NCI-H1694 (cell line): ENCODE measurements at regions not wholly inside any gene's neighbourhood (a gene's known extent, or its start where the extent isn't known, plus 50 kb on each side); places are given as distances from the start of the nearest gene placed in this dataset.

Experiments used
- DNase-seq: peaks from one replicate; lab custom pipeline; 2025; lab: John Stamatoyannopoulos, UW

GRCh38 chr14:85223667-85224066, 306.3 kb upstream of the FLRT2 start:
- no peak for DNase-seq

DNA sequence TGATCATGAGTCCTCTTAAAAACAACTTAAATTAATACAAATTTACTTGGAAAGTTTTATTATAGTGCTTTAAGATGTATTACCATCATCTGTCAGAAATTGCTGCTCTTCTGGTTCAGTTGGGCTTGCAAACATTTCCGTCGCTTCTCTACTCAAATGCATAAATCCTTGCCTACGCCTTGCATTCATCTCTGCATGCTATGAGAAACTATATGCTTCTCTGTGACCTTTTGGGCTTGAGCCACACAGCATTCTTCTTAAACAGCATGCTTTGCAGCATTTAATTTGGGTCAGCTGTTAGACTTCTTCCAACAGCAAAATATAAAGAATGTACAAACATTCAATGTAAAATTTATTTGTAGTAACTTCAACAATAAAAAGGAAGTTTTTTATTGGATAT, 305.7 kb upstream of the FLRT2 start:
- DNase-seq: no peak

GRCh38 chr14:85233756-85234155, 296.2 kb upstream of the FLRT2 start:
- DNase-seq: no peak

DNA sequence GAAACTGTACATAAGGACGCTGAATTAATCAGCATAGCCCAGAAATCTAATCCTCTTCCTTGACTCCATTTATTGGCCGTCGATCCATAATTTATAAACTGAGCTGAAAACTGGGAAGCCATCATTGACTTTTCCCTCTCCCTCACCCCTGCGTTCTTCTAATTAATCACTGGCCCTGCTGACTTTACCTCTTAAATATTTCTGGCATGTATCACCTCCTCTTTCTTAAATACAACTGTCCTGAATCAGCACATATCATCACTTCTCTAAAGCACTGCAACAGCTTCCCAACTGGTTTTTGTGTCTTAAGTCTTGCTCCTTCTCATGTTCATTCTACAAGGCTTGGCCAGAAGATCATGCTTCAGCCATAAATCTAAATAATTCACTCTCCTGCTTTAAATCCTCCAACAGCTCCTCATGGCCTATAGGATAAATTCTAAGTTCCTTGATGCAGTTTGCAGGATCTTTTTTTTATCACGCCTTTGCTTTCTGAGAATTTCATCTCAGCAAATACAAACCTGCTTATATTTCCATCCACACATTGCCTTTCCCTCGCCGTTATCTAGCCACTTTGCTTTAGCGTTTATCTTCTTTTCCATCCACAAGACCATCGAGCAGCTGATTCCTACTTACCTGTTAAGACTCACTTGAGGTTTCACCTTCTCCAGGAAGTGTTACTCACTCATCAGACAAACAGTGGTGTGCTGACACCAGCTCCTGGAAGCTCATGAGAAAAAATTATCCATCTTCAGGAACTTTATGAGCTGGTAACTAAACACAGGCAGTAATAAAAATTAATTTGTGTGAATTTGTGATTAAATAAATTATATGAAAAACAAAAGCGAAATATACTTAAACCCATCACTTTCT, 295.6 kb upstream of the FLRT2 start:
- no peak for DNase-seq

- no peak for DNase-seq
Observed at GRCh38 chr14:85235868-85236267, 294.1 kb upstream of the FLRT2 start.

DNA sequence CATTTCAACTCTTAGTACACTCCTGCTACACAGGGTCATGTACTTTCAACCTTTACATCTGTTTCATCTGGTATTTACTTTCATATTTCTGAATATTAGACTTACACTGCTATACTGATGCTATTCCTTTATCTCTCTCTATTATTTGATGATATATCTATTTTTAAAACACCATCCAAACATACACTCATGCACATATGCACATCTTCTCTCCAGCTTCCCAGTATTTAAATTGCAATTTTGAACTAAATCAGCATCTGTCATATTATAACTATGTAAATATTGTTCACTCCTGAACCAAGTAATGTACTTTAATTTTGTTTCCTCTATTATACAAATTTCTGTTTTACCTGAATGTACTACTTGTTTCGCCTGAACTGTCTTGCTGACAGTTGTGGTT, 293.6 kb upstream of the FLRT2 start:
- DNase-seq: no peak

- DNase-seq: no peak
Observed at GRCh38 chr14:85239791-85240190, 290.2 kb upstream of the FLRT2 start.

- no peak for DNase-seq
Observed at GRCh38 chr14:85241022-85241855, 288.7 kb upstream of the FLRT2 start.

- no peak for DNase-seq
Observed at GRCh38 chr14:85242666-85243065, 287.3 kb upstream of the FLRT2 start.

DNA sequence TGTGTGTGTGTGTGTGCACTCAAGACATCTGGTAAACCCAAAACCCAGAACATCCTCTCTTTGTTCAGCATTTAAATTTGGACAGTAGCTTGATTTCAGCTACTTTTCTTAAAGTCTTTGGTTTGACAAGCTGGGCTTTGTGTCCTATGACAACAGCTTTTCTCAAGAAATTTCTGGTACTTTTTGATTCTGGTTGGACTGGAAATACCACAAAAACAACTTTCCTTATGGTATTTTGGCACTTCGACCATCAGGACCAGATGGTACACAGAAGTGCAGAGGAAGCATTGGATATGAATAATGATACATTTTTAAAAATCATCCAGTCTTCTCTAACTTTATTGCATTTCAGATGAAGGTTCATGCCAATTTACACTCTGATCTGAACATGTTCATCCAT, 286.6 kb upstream of the FLRT2 start:
- DNase-seq: peak; percentile 51

- peak; percentile 97 for DNase-seq
Observed at GRCh38 chr14:85247071-85247470, 282.9 kb upstream of the FLRT2 start.

GRCh38 chr14:85248881-85249635, 280.9 kb upstream of the FLRT2 start:
- no peak for DNase-seq

DNA sequence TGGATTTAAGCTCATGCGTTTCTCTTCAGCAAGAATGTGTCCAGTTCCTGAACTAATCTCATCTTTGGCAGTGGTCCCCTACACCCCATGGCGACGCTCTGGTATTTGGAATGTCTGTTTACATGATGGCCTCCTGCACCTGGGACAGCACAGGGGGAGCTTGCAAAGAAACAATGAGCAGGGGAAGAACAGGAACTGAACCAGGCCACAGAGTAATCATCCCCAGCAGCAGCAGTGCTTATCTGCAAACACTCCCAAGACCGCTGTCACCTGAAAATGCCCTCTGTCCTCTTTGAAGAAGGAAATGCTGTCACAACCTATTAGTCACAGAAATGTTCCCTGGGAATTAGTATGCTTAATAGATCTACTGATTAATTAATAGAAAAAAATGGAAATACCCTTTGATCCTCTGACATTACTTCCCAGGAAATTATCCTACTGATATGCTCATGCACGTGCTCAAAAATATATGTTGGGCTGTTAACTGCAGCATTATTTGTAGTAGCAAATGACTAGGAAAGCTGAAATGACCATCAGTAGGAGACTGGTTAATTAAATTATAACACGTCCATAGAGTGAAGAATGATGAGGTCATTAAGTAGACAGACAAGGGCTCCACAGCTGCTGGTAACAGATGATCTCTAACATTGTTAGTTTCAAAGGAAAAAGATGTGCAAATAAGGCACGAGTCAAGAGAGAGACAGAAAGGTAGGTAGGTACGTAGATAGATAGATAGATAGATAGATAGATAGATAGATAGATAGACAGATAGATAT, 279.3 kb upstream of the FLRT2 start:
- DNase-seq: no peak

DNA sequence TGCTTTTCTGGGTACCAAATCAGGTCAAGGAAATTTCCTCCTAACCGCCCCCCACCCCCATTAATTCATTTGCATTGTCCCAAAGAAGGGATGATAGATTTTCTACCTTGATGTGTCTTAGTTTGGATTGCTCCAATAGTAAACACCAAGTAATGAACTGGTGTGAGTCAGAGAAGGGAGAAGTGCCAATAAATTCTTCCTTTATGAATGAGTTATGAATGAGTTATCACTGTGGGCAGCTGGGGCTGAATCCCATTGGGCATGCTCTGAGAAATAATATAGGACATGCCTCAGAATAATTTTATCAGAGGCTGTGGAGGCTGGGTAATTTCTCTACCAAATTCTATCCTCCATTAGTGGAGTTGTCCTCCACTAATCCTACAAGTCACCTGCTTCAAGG, 277.9 kb upstream of the FLRT2 start:
- DNase-seq: no peak

DNA sequence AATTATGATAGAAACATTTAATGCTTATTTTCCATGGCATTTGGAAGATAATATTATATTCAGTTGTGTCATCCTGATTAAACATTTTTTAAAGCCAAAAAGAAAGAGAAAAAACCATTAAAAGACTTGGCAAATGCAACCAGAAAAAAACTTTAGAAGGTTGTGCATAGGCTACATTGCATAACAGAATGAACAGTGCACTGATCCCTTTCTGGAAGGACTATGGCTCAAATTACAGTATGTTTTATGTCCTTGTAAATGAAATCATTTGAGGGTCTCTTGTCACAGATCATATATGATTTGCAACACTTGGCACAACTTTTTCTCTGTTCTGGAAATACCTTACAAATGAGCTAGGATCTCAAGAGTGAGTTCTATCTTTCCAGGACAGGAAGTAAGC, 275.2 kb upstream of the FLRT2 start:
- no peak for DNase-seq

GRCh38 chr14:85257287-85257686, 272.7 kb upstream of the FLRT2 start:
- no peak for DNase-seq

DNA sequence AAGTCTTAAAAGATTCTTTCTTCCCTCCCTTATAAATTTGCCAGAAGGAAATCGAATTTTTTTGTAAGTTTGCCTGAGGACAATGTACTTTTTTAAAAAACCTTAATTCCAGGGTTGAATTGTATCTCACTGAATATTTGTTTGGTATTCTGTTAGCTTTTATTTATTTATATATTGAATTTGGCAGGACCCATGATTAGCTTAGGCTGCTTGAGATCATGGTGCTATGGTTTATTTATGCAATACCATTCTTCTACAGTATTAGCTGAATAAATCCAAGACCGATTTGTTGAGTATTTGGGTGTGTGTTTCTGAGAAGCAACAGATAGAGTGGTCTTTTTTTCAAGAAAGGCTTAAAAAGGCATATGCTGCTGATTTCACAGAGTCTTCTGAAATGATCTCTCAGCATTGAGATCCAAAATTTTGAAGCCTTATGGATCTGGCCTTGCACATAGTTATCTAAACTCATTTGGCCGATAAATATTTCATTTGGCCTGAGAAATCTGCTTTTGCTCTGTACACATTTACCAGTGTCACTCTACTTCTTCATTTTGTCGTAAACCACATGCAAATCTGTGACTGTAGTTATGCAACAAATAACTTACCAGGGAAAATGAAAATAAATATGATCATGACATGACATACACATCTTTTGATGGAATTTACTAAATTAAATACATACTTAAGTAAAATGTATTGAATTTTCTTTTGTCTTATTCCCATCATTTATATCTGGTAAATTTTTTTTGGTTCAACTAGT, 265.8 kb upstream of the FLRT2 start:
- no peak for DNase-seq

GRCh38 chr14:85273099-85273677, 256.8 kb upstream of the FLRT2 start:
- DNase-seq: no peak

- no peak for DNase-seq
Observed at GRCh38 chr14:85273952-85274351, 256.0 kb upstream of the FLRT2 start.

GRCh38 chr14:85276161-85276978, 253.6 kb upstream of the FLRT2 start:
- DNase-seq: no peak
